Ishikawa (cell line): ENCODE measurements at regions not wholly inside any gene's neighbourhood (a gene's known extent, or its start where the extent isn't known, plus 50 kb on each side); places are given as distances from the start of the nearest gene placed in this dataset.

Experiments
- CEBPB ChIP-seq: IDR thresholded peaks from 2 replicates; pipeline ENCODE4 v1.6.1; 2012
- EGR1 ChIP-seq: IDR thresholded peaks from 2 replicates; pipeline ENCODE4 v1.6.1; 2012
- EP300 ChIP-seq: IDR thresholded peaks from 2 replicates; pipeline ENCODE4 v1.6.1; 2012; ENCODE audit warnings: borderline replicate concordance
- FOXM1 ChIP-seq: IDR thresholded peaks from 2 replicates; pipeline ENCODE4 v1.6.1; 2012; ENCODE audit warnings: low read depth, borderline replicate concordance
- NFIC ChIP-seq: IDR thresholded peaks from 2 replicates; pipeline ENCODE4 v1.6.1; 2012
- RAD21 ChIP-seq: IDR thresholded peaks from 2 replicates; pipeline ENCODE4 v1.6.1; 2012; ENCODE audit warnings: low read depth
- REST ChIP-seq: IDR thresholded peaks from 2 replicates; pipeline ENCODE4 v1.6.1; 2012; ENCODE audit warnings: low read depth, mild to moderate bottlenecking
- TAF1 ChIP-seq: IDR thresholded peaks from 2 replicates; pipeline ENCODE4 v1.6.1; 2012; ENCODE audit warnings: low read depth, mild to moderate bottlenecking
- TCF12 ChIP-seq: IDR thresholded peaks from 2 replicates; pipeline ENCODE4 v1.6.1; 2012; ENCODE audit warnings: low read depth
- TEAD4 ChIP-seq: IDR thresholded peaks from 2 replicates; pipeline ENCODE4 v1.6.1; 2012
- YY1 ChIP-seq: IDR thresholded peaks from 2 replicates; pipeline ENCODE4 v1.6.1; 2012; ENCODE audit warnings: low read depth
- ZBTB7A ChIP-seq: IDR thresholded peaks from 2 replicates; pipeline ENCODE4 v1.6.1; 2012; ENCODE audit warnings: low read depth
- TF ChIP-seq, protein P1 (sequence below): IDR thresholded peaks from 2 replicates; pipeline ENCODE4 v1.6.1; 2012

- TF ChIP-seq YY1 (no peak), TAF1 (no peak), RAD21 (no peak), TEAD4 (no peak), EGR1 (no peak), NFIC (no peak), EP300 (no peak), REST (no peak), CEBPB (no peak), ZBTB7A (no peak), FOXM1 (no peak), TCF12 (no peak)
- TF ChIP-seq, protein P1, sequence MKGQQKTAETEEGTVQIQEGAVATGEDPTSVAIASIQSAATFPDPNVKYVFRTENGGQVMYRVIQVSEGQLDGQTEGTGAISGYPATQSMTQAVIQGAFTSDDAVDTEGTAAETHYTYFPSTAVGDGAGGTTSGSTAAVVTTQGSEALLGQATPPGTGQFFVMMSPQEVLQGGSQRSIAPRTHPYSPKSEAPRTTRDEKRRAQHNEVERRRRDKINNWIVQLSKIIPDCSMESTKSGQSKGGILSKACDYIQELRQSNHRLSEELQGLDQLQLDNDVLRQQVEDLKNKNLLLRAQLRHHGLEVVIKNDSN: no peak
Measured at GRCh38 chr17:72406498-72406897, 285.7 kb downstream of the SOX9 start.
